Stimulated activated naive B cell treated with anti-CD40 and anti-IgM and Interleukin-4, amounts not matched to agents 10 μg/mL and 1 μg/mL and 100 μg/mL, for 72 hours (primary cell): ENCODE measurements at regions not wholly inside any gene's neighbourhood (a gene's known extent, or its start where the extent isn't known, plus 50 kb on each side); places are given as distances from the start of the nearest gene placed in this dataset.

Experiments
- ATAC-seq, 2 donors: fragments of 150-1000 bp; cut with Tn5 transposase; replicated peaks; 2 replicates each; pipeline ENCODE4 v1.10.0; 2021; ENCODE audit warnings: moderate library complexity in 1 of 2
- DNase-seq: peaks from one replicate; pipeline ENCODE4 v3.0.0; 2021
- H3K27ac Mint-ChIP-seq: one replicate; pipeline ENCODE4 v1.8.0; 2022; ENCODE audit warnings: mild to moderate bottlenecking, mixed read lengths
- H3K27me3 Mint-ChIP-seq, 2 donors: one replicate each; pipeline ENCODE4 v1.8.0; 2022; ENCODE audit warnings: mixed read lengths in 2 of 2
- H3K36me3 Mint-ChIP-seq, 2 donors: one replicate each; pipeline ENCODE4 v1.8.0; 2022; ENCODE audit warnings: mixed read lengths in 2 of 2, mild to moderate bottlenecking in 1 of 2
- H3K4me1 Mint-ChIP-seq, 2 donors: one replicate each; pipeline ENCODE4 v1.8.0; 2022; ENCODE audit warnings: mixed read lengths in 2 of 2, mild to moderate bottlenecking in 1 of 2
- H3K4me3 Mint-ChIP-seq, 2 donors: one replicate each; pipeline ENCODE4 v1.8.0; 2022; ENCODE audit warnings: mild to moderate bottlenecking in 2 of 2, mixed read lengths in 2 of 2, moderate library complexity in 1 of 2
- H3K9me3 Mint-ChIP-seq, 2 donors: one replicate each; pipeline ENCODE4 v1.8.0; 2022; ENCODE audit warnings: mixed read lengths in 2 of 2, mild to moderate bottlenecking in 1 of 2

DNA sequence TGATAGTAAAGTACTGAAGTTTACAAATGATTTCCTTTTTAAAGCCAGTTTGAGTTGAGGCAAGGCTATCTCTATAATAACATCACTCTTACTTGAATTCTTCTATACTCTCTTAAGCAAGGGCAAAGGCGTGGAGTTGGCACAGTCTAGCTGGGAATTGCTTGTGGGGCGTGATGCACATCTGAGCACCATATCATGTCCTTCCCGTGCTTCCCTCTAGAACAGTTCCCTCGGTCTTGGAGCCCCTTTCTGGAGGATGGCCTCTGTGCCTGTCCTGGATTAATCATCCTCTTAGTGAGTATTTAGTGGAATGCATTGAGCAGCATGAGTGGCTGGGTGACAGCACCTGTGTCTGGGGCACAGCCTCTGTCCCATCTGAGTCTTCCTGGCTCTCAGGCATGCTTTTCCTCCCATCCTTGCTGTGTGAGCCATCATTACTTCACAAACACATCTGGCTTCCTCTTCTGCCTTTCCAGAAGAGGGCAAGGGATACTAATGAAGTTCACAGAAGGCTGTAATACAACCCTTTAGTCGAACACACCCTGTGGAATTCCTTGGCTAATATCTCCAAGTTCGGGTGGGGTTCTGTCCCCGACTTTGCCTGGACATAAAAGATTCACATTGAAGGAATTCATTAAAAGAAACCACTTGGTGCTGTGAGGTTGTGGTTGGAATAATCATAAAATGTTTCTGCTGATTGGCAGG is 188.2 kb downstream of the FNDC1 start:
- Mint-ChIP-seq H3K4me3 (no peak overlapping the region), H3K36me3 (no peaks in the 10 kb centered on the region), H3K4me1 (no peaks in the 10 kb centered on the region), H3K9me3 (peaks cover 0 to 3% of the 10 kb centered on the region in 2 donors), H3K27me3 (peaks cover 6 to 15% of the 10 kb centered on the region in 2 donors), H3K27ac (no peak overlapping the region)
- no peak for ATAC-seq
- DNase-seq = no peak

DNA sequence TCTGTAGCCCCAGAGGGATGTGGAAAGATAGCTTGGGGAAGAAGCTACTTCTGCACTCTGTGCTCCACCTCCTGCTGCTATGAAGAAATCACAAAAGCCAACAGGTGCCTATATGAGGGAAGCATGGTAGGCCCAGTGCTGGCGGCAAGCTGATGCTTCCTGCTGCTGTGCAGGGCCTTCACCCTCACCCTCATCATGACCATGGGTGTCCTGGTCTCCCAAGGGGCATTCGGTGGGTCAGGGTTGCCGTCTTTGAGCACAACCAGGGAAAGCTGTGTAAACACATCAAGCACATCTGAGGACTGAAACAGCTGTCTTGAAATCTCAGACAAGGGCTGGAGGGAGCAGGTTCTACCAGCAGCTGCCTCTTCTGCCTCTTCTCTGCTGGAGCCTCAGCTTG is 184.0 kb downstream of the FNDC1 start:
- Mint-ChIP-seq H3K36me3 (no peaks in the 10 kb centered on the region), H3K9me3 (peaks cover 0 to 3% of the 10 kb centered on the region in 2 donors), H3K27ac (no peak overlapping the region), H3K4me1 (no peaks in the 10 kb centered on the region), H3K27me3 (peaks cover 12 to 34% of the 10 kb centered on the region in 2 donors), H3K4me3 (no peak overlapping the region)
- no peak for DNase-seq
- ATAC-seq = no peak

DNA sequence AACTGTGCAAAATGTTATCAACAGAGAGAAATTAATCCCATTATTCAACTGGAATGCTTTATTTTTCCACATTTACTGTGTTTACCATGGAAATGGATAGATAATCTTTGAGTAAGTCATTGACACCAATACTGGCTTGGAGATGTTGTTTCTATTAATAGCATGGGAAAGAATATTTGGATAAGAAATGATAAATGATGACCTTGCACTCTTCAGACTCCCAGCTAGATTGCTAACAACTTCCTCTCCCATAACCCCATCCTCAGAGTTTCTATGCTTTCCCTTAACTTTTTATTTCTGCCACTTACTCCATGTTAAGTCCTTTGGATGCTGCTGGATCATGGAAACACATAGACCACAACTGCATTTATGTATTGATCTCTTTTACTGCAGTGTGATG is 182.5 kb downstream of the FNDC1 start:
- ATAC-seq = no peak
- DNase-seq = no peak
- H3K36me3 Mint-ChIP-seq = no peaks in the 10 kb centered on the region
- H3K27ac Mint-ChIP-seq = no peak overlapping the region
- H3K27me3 Mint-ChIP-seq = peaks cover 12 to 30% of the 10 kb centered on the region in 2 donors
- peaks cover 0 to 3% of the 10 kb centered on the region in 2 donors for H3K9me3 Mint-ChIP-seq
- no peaks in the 10 kb centered on the region for H3K4me1 Mint-ChIP-seq
- no peak overlapping the region for H3K4me3 Mint-ChIP-seq

DNA sequence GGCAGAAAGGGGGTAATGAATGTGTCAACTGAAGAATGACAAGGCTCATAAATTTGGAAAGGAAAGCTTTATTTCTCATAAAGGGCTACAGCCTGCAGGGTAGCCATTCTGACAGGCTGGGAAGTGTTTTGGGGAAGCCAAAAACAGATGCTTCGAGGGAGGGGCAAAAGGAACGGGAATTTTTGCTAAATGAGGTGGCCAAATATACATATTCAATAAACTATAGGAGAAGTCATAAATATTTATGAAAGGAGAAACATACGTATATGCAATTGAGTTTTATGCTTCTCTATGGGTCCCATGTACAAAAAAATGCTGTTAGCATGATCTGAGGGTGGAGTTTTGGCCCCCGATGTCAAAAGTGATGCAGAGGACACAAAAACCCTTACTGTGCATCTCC is 180.7 kb downstream of the FNDC1 start:
- ATAC-seq = no peak
- peaks cover 6 to 23% of the 10 kb centered on the region in 2 donors for H3K27me3 Mint-ChIP-seq
- peaks cover 0 to 1% of the 10 kb centered on the region in 2 donors for H3K9me3 Mint-ChIP-seq
- no peak overlapping the region for H3K4me3 Mint-ChIP-seq
- peak overlapping the region; percentile 4 for H3K27ac Mint-ChIP-seq
- no peaks in the 10 kb centered on the region for H3K36me3 Mint-ChIP-seq
- no peak for DNase-seq
- H3K4me1 Mint-ChIP-seq = no peaks in the 10 kb centered on the region

DNA sequence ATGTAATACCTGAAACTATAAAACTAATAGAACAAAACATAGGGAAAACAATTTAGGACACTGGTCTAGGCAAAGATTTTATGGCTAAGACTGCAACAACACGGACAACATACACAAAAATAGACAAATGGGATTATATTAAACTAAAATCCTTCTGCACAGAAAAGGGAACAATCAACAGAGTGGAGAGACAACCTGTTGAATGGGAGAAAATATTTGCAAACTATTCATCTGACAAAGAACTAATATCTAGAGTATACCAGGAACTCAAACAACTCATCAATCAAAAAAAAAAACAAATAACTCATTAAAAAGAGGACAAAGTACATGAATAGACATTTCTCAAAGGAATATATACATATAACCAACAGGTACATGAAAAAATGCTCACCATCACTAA is 174.5 kb downstream of the FNDC1 start:
- Mint-ChIP-seq H3K4me3 (no peak overlapping the region), H3K27me3 (peaks cover 16 to 28% of the 10 kb centered on the region in 2 donors), H3K9me3 (peaks cover 20 to 22% of the 10 kb centered on the region in 2 donors), H3K4me1 (no peaks in the 10 kb centered on the region), H3K36me3 (peaks cover 1 to 3% of the 10 kb centered on the region in 2 donors), H3K27ac (no peak overlapping the region)
- DNase-seq (no peak), ATAC-seq (no peak)

DNA sequence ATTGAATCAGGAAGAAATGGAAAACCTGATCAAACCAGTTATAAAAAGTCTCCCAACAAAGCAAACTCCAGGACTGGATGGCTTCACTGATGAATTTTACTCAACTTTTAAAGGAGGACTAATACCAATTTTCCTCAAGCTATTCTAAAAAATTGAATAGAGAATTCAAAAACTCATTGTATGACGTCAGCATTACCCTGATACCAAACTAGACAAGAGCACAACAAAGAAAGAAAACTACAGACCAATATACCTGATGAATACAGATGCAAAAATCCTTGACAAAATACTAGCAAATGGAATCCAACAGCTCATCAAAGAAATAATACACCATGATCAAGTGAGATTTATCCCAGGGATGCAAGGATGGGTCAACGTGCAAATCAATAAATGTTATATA is 172.9 kb downstream of the FNDC1 start:
- Mint-ChIP-seq H3K9me3 (peaks cover 26% of the 10 kb centered on the region in 2 donors), H3K36me3 (peaks cover 3 to 7% of the 10 kb centered on the region in 2 donors), H3K4me1 (no peaks in the 10 kb centered on the region), H3K4me3 (no peak overlapping the region), H3K27me3 (peaks cover 16 to 26% of the 10 kb centered on the region in 2 donors), H3K27ac (no peak overlapping the region)
- no peak for ATAC-seq
- DNase-seq = no peak

DNA sequence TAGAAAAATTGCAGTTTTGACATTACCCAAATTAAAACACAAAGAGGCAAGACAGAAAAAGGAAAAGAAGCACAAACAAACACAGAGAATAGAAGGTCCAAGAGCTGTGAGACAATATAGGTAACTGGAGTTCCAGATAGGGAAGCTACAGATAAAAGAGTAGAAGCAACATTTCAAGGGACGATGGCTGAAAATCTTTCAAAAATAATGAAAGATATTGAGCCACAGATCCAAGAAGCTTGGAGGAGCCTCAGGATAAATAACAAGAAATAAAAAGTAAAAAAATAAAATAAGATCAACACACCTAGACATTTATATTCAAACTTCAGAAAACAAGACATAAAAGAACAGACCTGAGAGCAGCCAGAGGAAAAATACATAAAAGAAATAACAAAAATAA is 164.9 kb downstream of the FNDC1 start:
- ATAC-seq (no peak), DNase-seq (no peak)
- Mint-ChIP-seq H3K4me3 (no peak overlapping the region), H3K4me1 (no peaks in the 10 kb centered on the region), H3K27me3 (peaks cover 5 to 14% of the 10 kb centered on the region in 2 donors), H3K9me3 (peaks cover 21 to 23% of the 10 kb centered on the region in 2 donors), H3K36me3 (peaks cover 0 to 10% of the 10 kb centered on the region in 2 donors), H3K27ac (no peak overlapping the region)

DNA sequence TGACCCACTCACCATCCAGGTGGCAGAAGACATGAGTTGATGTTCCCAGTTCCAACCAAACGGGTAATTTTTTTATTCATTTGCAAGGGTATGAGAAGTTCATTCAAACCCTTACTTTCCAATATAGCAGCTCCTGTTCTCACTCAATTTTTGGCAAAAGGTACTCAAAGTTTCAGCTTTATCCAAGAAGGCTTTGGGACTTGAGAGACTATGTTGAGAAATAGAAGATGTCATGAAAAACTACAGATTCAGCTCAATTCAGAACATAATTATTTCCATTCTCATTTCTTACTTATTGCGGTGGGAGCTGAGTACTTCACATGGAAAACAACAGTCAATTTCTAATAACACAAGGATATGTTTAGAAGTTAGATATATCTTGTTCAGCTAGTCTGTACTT is 162.3 kb downstream of the FNDC1 start:
- DNase-seq (no peak), ATAC-seq (no peak)
- Mint-ChIP-seq H3K36me3 (peaks cover 0 to 3% of the 10 kb centered on the region in 2 donors), H3K27ac (no peak overlapping the region), H3K27me3 (peaks cover 14% of the 10 kb centered on the region in 2 donors), H3K4me3 (no peak overlapping the region), H3K4me1 (no peaks in the 10 kb centered on the region), H3K9me3 (peaks cover 11 to 12% of the 10 kb centered on the region in 2 donors)

DNA sequence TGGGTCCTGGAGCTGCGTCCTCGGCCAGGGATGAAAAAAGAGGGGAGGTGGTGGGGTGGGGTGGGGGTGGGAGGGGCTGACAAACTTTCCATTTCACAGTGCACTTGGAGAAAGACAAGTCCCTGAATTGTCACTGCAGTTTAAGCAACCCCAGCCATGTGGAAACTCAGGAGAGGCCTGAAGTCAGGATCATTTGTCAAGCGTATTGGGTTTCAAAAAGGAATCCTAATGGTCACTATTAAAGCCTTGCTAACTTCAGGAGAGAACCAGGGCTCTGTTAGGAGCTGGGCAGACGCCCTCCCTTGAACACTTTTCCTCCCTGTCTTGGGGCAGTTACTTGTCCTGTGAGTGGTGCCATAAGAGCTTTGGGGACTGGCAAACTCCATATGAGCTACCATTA is 159.9 kb downstream of the FNDC1 start:
- no peak for ATAC-seq
- peaks cover 4 to 10% of the 10 kb centered on the region in 2 donors for H3K9me3 Mint-ChIP-seq
- H3K27ac Mint-ChIP-seq = no peak overlapping the region
- H3K4me3 Mint-ChIP-seq = no peak overlapping the region
- H3K36me3 Mint-ChIP-seq = peaks cover 0 to 3% of the 10 kb centered on the region in 2 donors
- peaks cover 7 to 9% of the 10 kb centered on the region in 2 donors for H3K27me3 Mint-ChIP-seq
- H3K4me1 Mint-ChIP-seq = no peaks in the 10 kb centered on the region
- DNase-seq = no peak

DNA sequence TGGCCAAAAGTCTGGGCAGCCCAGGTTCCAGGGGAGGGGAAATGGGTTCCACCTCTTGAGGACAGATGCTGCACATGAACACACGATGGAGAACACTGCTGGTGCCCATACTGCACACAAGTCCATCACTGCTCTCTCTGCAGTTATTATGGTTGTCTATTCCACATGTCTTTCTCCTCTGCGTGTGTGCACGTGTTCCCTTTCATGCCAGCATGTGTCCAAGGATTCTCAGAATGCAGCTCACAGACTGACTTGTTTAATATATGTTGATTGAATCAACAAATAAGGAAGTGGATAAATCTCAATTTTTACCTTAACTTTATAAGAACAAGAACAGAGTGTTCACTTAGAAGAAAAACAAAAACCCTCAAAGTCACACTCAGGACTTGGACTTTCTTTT is 158.9 kb downstream of the FNDC1 start:
- no peak overlapping the region for H3K4me3 Mint-ChIP-seq
- DNase-seq (no peak), ATAC-seq (no peak)
- H3K4me1 Mint-ChIP-seq = no peaks in the 10 kb centered on the region
- no peaks in the 10 kb centered on the region for H3K36me3 Mint-ChIP-seq
- H3K27me3 Mint-ChIP-seq = peaks cover 9 to 10% of the 10 kb centered on the region in 2 donors
- no peak overlapping the region for H3K27ac Mint-ChIP-seq
- peaks cover 0 to 3% of the 10 kb centered on the region in 2 donors for H3K9me3 Mint-ChIP-seq

DNA sequence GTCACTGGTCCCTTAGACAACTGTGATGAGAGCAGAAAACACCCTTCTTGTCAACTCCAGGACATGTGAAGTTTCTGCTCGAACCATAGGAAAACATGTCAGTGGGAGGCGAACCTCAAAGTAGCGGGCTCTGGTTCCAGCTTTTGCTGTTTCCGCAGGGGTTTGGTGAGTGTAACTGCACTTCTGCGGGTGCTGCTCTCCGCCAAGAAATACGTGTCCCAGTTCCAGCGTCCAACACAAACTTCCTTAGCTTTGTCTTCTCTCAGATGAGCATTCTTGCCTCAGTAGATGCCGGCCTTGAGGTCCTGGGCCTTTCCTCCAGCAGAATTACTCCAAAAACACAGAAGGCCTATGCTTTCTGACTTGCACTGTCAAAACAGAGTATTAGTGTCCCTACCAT is 156.3 kb downstream of the FNDC1 start:
- H3K4me3 Mint-ChIP-seq = no peak overlapping the region
- H3K27ac Mint-ChIP-seq = no peak overlapping the region
- H3K27me3 Mint-ChIP-seq = peaks cover 4 to 9% of the 10 kb centered on the region in 2 donors
- H3K9me3 Mint-ChIP-seq = no peaks in the 10 kb centered on the region
- no peak for ATAC-seq
- H3K36me3 Mint-ChIP-seq = no peaks in the 10 kb centered on the region
- no peak for DNase-seq
- H3K4me1 Mint-ChIP-seq = no peaks in the 10 kb centered on the region

DNA sequence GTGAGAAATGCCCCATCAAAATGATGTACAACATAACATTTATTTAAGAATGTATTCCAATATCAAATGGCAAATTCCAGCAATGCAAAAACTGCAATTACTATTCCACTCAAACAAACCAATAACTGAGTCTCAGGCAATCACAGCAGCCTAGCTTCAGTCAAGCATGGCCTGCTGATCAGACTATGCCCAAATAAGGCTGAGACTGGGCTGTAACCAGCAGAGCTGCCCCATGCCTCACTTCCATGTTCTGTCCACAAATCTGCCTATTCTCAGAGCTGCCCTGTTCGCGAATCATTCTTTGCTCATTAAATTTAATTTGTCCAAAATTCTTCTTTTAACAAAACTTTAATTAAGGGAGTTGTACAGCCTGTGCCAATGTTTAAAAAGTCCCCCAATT is 155.4 kb downstream of the FNDC1 start:
- Mint-ChIP-seq H3K4me1 (no peaks in the 10 kb centered on the region), H3K27ac (no peak overlapping the region), H3K27me3 (peaks cover 4 to 9% of the 10 kb centered on the region in 2 donors), H3K4me3 (no peak overlapping the region), H3K36me3 (no peaks in the 10 kb centered on the region), H3K9me3 (no peaks in the 10 kb centered on the region)
- ATAC-seq = peak in 1 of 2 donors; percentile 38
- no peak for DNase-seq
